HepG2 (cell line): ENCODE measurements at regions not wholly inside any gene's neighbourhood (a gene's known extent, or its start where the extent isn't known, plus 50 kb on each side); places are given as distances from the start of the nearest gene placed in this dataset.

ENCODE experiments used
- CTCF ChIP-seq: sonication (generic); formaldehyde crosslinking; IDR thresholded peaks from 2 replicates; pipeline ENCODE4 v1.5.0; 2020; ENCODE audit warnings: mild to moderate bottlenecking, missing genetic modification reagents, moderate library complexity
- EZH2 ChIP-seq: conservative IDR thresholded peaks from 2 replicates; pipeline ENCODE4 v1.6.1; 2012; ENCODE audit warnings: mild to moderate bottlenecking, low read depth, low read length, moderate library complexity
- NFE2L2 ChIP-seq: fragments of 150-350 bp; IDR thresholded peaks from 2 replicates; pipeline ENCODE4 v1.6.1; 2014; ENCODE audit warnings: low read length
- RXRA ChIP-seq: sonication (generic); formaldehyde crosslinking; IDR thresholded peaks from 2 replicates; pipeline ENCODE4 v1.5.1; 2020; ENCODE audit warnings: missing genetic modification reagents
- YY1 ChIP-seq: IDR thresholded peaks from 2 replicates; pipeline ENCODE4 v1.6.1; 2011; ENCODE audit warnings: low read length, low read depth, moderate library complexity, mild to moderate bottlenecking; ENCODE audit not compliant: insufficient read depth, insufficient replicate concordance
- ZNF674 ChIP-seq: sonication (generic); formaldehyde crosslinking; IDR thresholded peaks from 2 replicates; pipeline ENCODE4 v1.5.0; 2020; ENCODE audit warnings: low read depth, mild to moderate bottlenecking, missing genetic modification reagents
- ZSCAN29 ChIP-seq: sonication (generic); formaldehyde crosslinking; conservative IDR thresholded peaks from 2 replicates; pipeline ENCODE4 v1.4.0; 2020; ENCODE audit warnings: mild to moderate bottlenecking, missing genetic modification reagents

DNA sequence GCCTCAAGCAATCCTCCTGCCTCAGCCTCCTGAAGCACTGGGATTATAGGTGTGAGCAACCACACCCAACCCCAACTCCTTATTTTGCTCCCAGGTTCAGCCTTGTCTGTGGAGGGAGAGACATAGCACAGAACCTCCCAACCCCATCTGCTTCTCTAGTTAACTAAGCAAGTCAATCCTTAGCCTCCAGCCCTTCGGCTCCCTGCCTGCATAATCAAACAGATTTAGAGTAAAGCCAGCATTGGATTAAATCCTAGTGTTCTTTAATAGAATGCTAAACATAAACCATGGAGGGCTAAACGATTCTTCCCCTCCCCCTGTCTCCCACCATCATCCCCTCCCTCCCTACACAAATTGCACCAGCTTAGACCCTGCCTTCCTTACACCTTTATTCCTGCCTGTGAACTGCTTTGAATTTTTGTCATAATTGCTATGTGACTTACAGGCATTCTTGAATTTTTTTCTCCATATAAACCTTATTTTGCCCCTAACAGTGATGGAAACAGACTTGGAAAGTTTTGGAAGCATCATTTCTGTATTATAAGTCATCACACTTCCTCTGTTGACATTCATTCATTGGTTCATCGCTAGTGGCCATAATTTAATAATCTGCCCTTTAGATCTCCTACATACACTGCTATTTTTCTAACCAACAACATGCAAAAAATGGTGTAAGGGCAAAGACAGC lies 72.6 kb upstream of the TOMM7 start:
- TF ChIP-seq NFE2L2: no peak
- no peak for TF ChIP-seq ZNF674 (CRISPR knock-in tag)
- TF ChIP-seq CTCF (CRISPR knock-in tag): no peak
- TF ChIP-seq ZSCAN29: no peak
- TF ChIP-seq YY1: no peak
- TF ChIP-seq EZH2: no peak
- TF ChIP-seq RXRA (CRISPR knock-in tag): no peak
